HG03342 (cell line): ENCODE measurements at regions not wholly inside any gene's neighbourhood (a gene's known extent, or its start where the extent isn't known, plus 50 kb on each side); places are given as distances from the start of the nearest gene placed in this dataset.

Experiments
- ATAC-seq: cut with Tn5 transposase; IDR thresholded peaks from one replicate; pipeline ENCODE4 v1.9.1; 2021; ENCODE audit warnings: mild to moderate bottlenecking, moderate library complexity; ENCODE audit not compliant: unreplicated experiment

GRCh38 chr3:168608926-168609325, 513.2 kb upstream of the GOLIM4 start:
- ATAC-seq = no peak

DNA sequence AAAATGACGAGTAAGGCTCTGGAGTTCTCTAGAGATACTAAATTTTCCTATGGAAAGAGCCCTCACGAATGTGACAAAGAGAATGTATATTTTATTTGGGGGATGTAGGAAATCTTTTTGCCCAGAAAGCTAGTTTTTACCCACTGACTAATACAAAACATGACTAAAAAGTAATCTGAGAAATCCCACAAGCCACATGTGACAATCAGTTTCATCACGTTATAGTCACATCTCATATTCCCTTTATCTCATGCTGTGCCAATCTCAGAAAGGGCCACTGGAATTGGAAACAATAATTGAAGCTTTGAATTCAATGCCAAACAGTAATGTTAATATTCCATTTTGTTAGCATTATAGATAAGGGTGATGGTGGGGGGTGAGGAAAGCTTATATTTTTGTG, 509.0 kb upstream of the GOLIM4 start:
- ATAC-seq = no peak

GRCh38 chr3:168598250-168598649, 502.5 kb upstream of the GOLIM4 start:
- ATAC-seq = no peak

GRCh38 chr3:168596175-168596823, 500.6 kb upstream of the GOLIM4 start:
- ATAC-seq = no peak

DNA sequence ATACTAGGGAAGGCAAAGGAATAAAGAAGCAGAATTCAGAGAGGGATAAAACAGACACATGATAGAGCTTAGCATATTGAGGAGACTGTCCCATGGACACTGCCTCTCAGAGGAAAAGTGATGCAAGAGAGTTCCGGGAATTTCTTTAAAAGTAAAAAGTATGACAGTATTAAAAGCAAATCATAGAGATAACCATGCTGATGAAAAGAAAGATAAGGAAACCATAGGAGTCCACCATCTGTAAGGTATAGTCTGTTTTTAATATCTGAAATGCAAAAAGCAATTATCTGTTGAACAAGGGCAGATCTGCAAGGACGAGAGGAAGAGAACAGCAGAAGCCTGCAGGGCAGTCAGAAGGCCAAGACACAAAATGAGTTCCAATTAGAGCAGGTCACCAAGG, 495.9 kb upstream of the GOLIM4 start:
- no peak for ATAC-seq

- ATAC-seq = no peak
These were observed 493.7 kb upstream of the GOLIM4 start for GRCh38 chr3:168589376-168589775.

- no peak for ATAC-seq
These were observed 489.8 kb upstream of the GOLIM4 start for GRCh38 chr3:168585544-168585943.

DNA sequence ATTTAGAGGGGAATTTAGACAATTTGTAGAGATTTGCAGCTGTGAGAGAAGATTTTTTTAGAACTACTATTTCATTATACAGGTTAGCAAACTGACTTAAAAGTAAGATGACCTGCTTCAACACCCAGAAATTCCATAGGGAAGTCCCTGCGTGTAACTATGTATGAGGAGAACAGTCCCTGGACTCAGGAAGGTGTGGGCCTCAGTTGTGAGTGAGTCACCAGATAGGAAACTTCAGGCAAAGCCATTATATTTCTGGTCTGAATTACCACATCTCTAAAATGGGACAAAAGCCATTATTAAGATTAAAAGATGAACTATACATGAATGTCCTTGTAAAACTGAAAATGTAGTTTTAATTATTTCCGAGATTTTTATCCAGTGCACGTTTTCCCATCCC, 488.3 kb upstream of the GOLIM4 start:
- ATAC-seq = no peak

GRCh38 chr3:168582503-168582902, 486.8 kb upstream of the GOLIM4 start:
- no peak for ATAC-seq

DNA sequence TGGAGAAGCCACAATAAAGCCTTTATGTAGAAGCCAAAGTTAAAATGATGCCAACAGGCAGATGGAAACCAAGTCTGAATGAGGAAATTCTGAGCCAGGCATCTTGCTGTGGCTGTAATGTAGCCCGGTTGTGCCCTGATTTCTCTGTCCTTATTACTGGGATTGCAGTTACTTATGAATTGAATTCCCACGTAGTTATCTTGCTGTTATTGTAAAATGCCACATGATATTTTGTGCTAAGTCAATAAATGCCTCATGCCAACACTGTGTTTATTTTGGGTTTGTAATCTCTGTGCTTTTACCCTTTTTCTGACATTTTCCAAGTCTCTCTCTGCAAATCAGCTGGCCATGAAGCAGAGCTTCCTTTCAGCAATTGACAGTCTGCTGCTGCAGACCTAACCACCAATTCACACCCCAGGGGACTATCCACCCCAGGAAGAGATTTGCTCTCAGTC, 486.1 kb upstream of the GOLIM4 start:
- no peak for ATAC-seq

DNA sequence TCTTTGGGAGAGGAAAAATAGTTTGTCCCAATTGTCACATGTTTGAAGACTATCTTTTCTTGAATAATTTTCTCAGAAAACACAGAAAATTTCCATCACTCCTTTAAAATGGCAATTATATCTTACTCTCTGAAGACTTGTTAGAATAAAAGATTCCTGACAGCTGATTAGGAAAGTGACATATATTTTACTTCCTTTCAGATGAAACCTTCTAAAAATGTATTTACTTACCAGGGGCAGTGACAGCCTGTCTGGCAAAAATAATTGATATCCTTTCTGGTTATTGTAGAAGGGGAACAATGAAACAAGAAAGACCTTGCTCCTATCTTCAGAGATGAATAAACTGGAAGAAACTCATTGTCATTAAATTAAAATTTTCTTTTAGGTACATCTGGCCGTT, 483.3 kb upstream of the GOLIM4 start:
- no peak for ATAC-seq

- no peak for ATAC-seq
These were observed 480.0 kb upstream of the GOLIM4 start for GRCh38 chr3:168575750-168576149.

GRCh38 chr3:168574455-168575158, 478.9 kb upstream of the GOLIM4 start:
- peak; percentile 50 for ATAC-seq

GRCh38 chr3:168570404-168571155, 474.9 kb upstream of the GOLIM4 start:
- ATAC-seq = no peak

- no peak for ATAC-seq
These were observed 463.1 kb upstream of the GOLIM4 start for GRCh38 chr3:168558728-168559411.

GRCh38 chr3:168552251-168552650, 456.5 kb upstream of the GOLIM4 start:
- ATAC-seq = no peak

- ATAC-seq = no peak
These were observed 453.0 kb upstream of the GOLIM4 start for GRCh38 chr3:168548719-168549118.

DNA sequence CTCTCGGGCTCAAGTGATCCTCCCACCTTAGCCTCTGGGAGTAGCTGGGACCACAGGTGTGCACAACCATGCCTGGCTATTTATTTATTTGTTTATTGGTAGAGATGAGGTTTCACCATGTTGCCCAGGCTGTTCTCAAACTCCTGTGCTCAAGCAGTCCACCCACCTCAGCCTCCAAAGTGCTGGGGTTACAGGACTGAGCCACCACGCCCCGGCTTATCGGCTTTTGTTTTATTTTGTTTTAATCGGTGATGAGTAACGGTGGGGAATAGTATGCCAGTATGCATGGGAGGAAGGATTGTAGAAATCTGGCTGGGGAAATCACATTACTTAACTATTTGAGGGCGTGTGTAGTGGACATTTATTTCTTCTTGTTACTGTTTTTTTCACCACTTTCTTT, 451.0 kb upstream of the GOLIM4 start:
- no peak for ATAC-seq

DNA sequence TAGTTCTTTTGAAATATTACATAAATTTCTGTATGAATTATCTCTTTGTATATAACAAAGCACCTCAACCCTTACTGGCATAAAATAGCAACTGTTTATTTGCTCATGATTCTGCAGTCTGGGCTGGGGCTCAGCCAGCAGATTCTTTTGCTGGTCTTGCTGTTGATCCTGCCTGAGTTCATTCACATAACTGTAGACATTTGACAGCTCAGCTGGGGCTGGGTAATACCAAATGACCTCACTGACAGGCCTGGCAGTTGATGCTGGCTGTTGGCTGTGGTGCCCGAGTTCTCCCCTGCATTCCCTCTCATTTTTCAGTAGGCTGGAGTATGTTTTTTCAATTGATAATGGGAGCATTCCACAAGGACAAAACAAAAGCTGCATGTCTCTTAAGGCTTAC, 449.9 kb upstream of the GOLIM4 start:
- no peak for ATAC-seq

DNA sequence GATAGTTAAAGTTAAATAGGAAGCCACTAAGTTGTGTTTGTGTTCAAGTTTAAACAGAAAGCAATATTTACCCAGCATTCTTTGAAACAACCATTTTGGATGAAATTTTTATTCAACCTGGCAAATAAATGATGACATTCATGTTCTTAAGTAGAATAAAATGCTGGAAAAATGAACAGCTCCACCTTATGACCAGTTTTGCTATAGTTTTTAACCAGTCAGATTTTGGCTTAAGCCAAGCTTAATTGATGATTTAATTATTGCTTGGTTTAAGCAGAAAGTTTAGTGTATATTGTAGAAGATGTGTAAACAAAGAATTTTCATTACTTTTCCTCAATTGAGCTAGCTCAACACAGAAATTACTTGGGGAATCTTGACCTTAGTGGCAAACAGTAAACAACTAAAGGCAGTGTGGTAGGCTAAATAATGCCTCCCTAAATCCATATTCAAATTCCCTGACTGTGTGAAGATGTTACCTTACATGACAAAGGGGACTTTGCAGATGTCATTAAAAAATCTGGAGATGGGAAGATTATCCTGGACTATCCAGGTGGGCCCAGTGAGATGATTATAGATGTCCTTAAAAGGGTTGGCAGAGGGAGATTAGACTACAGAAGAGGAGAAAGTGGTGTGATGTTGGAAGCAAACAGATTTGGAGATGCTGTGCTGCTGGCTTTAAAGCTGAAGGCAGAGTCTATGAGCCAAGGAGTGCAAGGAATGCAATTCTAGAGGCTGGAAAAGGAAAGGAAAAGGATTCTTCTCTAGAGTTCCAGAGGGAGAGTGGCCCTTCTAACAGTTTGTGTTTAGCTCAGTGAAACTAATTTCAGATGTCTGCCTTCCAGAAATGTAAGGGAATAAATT, 448.6 kb upstream of the GOLIM4 start:
- no peak for ATAC-seq
